HG03064 (cell line): ENCODE measurements at regions not wholly inside any gene's neighbourhood (a gene's known extent, or its start where the extent isn't known, plus 50 kb on each side); places are given as distances from the start of the nearest gene placed in this dataset.
"Not testable (repeated sequence)": the region's sequence is repeated elsewhere in the genome, so short reads cannot be mapped to it uniquely, and the experiment has no call there.

Experiments
- ATAC-seq: cut with Tn5 transposase; IDR thresholded peaks from one replicate; pipeline ENCODE4 v1.9.1; 2021; ENCODE audit warnings: low read depth; ENCODE audit not compliant: unreplicated experiment

DNA sequence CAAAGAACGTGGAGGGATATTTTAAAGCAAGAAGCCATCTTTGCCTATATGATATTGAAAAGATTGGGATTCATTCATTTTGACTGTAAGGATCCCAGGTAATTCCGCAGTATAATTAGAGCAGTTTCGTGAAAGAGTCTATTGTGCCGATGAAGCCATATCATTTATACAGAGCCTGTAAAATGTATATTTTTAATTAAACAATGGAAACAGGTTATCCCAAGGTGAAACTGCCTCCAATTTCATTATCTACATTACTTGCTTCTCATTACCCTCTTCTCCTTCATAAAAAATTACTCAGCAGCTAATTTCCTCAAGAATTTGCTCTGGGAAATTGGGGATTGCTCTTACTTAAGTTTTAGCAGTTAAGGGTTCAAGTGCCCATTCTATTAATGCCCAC is 444.1 kb downstream of the SOCS6 start:
- ATAC-seq: no peak

DNA sequence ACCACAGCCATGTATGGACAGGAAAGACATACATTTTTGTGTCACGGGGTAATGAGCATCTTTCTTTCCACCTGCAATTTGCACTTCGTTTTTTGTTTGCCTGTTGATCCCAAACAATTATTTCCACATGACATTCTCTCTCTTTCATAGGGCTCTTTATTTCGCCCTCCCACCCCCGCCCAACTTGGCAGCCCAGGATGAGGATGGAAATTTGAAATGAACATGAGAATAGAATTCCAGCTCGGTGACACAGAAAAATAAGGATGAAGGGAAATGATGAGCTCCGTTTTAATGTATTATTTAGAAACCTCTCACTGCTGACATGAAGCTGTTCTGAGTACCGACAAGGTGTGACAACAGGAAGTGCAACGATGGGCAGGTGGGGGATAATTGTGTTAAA is 443.3 kb downstream of the SOCS6 start:
- no peak for ATAC-seq

DNA sequence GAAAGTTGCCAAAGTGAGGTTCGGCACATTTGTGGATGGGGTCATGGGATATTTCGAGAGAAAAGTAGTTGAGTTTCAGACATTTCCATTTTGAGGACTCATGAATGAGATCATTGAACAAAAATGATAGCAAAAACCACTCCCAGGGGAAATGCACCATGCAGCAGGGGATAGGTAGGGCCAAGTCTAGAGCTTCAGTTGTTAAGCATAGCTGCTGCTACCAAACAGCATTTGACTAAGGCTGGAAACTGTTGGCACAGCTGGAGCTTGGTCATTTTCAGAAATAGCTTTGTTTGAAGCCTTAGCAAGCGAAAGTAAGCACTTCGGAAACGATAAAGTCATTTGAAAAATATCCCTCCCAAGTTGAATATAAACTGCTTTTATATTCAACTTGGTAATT is 431.8 kb downstream of the SOCS6 start:
- no peak for ATAC-seq

DNA sequence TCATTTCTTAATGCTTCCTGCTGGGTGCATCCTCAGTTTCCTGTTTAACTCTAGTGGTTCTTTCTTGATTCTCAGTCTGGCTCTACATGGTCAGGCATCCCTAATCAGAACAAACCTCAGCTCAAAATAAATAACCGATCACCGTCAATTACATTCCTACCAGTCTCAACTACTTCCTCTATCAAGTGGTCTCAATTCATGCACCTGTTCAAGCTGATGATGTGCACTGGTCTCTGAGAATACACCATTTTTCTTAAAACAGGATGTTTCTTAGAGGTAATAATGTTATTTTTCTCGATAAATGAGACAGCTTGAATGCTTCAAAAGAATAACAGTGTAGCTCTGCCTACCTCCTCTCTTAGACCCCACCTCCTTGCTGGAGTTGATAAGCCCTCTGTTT is 420.9 kb downstream of the SOCS6 start:
- no peak for ATAC-seq

DNA sequence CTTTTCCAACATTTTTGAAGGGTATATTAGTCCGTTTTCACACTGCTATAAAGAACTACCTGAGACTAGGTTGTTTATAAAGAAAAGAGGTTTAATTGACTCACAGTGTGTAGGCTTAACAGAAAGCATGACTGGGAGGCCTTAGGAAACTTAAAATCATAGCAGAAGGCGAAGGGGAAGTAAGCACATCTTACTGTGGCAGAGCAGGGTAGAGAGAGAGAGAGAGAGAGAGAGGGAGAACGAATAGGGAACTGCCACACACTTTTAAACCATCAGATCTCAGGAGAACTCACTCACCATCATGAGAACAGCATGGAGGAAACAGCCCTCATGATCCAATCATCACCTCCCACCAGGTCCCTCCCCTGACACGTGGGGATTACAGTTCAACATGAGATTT is 420.3 kb downstream of the SOCS6 start:
- ATAC-seq: no peak

DNA sequence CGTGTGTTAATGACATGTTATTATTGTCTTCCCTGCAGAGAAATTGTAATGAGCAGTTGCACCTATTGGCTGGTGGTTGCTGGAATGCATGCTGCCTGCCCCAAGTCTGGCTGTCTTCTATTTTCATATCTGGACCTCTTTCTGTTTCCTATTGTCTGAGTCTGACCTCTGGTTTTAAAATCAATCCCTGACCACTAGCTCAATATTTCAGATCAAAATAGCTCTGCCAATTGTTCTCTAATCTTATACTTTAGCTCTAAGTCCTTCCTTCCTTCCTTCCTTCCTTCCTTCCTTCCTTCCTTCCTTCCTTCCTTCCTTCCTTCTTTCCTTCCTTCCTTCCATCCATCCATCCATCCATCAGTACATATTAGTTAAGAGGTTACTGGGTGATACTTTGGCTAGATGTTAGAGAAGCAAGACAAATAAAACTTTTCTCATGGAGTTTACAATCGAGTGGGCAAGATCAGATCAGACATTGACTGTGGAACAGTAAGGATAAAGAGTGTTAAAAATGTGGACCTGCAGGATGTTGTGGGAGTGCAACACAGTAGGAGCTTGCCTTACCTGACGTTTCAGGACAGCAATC is 417.1 kb downstream of the SOCS6 start:
- ATAC-seq: no peak

DNA sequence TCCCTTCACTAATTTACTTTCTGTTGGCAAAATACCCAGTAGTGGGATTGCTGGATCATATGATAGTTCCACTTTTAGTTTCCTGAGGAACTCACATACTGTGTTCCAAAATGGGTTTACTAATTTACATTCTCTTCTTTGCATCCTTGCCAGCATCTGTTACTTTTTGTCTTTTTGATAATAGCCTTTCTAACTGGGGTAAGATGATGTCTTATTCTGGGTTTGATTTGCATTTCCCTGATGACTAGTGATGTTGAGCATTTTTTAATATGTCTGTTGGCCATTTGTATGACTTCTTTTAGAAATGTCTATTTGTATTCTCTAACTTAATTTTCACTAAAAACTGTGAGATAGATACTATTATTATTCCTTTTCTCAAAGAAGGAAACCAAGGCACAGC is 411.7 kb downstream of the SOCS6 start:
- no peak for ATAC-seq

DNA sequence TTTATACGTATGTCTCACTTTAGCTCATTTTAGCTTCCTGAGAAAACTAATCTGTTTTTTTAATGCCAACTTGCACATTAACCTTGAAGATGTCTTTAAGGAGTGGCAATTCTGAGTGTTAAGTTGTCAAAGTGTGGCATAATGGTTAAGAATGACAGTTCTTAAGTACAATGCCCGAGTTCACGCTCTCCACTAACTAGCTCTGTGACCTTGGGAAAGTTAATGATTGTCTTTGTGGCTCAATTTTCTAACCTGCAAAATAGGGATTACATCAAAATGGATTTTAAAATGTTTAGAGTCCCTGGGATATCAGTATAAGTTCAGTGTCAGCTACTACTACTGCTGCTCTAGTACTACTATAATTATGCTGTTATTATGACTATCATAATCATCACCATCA is 409.7 kb downstream of the SOCS6 start:
- no peak for ATAC-seq

DNA sequence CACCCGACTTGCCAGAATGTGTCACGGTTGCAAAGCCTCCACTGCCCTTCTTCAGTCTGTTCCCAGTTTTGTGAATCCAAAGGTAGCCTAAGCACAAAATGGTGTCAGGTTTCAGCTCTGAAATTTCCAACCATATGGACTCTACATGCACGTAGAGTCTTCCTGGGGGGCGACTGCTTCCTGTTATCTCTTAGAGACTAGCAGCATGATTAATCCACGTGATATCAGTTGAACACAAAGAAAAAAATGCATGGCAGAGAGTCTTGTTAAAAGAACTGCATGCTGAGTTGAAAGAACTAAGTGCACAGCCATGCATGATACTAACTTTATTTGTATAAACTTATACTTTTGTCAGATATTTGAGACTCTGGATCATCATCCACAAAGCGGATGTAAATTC is 404.4 kb downstream of the SOCS6 start:
- ATAC-seq: no peak

DNA sequence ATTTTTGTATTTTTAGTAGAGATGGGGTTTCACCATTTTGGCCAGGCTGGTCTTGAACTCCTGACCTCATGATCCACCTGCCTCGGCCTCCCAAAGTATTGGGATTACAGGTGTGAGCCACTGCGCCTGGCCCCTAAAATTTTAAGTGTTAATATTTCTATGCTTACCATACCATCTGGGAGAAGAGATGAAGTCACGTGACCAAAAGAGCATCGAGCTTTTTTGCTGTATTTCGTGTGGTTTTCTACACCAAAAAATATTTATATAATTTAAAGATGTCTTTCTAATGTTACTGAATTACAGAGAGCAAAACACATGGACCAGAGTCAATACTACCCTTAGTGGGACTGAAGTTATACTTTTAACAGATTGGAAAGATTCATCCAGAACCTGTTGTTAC is 400.9 kb downstream of the SOCS6 start:
- not testable (repeated sequence) for ATAC-seq

DNA sequence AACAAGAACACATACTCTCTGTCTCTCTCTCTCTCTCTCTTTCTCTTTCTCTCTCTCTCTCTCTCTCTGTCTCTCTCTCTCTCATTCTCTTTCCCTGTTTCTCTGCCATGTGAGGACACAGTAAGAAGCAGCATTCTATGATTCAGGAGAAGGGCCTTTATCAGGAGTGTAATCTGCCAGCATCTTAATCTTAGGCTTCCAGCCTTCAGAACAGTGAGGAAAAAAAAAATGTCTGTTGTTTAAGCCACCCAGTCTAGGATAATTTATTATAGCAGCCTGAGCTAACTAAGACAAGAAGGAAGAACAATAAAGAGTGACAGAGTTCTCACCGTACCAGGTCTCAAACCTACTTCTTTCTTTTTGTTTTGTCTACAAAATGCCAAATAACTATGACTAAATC is 399.4 kb downstream of the SOCS6 start:
- no peak for ATAC-seq

DNA sequence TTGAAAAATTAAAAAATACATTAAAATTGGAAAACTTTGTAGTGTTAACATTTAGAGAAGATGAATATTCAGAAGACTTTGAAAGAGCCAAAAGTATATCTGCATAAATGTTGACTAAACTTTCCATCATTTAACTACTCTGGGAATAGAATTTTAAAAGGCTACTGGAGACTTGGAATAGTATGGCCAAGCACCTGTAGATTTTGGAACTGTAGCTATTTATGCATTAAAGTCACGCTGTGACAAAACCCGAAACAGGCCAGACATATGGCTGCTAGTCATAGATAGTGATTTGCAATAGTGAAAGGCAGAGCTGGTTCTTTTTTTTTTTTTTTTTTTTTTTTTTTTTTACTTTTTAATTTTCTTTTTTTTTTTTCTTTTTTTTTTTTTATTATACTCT is 396.0 kb downstream of the SOCS6 start:
- no peak for ATAC-seq

DNA sequence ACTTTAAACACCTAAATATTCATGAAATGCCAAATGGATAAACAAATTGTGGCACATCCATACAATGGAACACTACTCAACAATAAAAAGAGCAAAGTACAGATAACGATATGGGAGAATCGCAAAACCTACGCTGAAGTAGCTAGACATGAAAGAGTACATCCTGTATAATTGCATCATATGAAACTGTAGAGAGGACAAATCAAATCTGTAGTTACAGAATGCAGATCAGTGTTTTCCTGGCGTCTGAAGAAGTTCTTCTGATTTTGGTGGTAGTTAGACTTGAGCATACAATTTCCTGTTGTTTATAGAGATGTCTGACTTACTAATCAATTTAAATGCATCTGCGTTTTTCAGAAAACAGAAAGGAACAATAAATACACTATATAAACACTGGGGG is 394.4 kb downstream of the SOCS6 start:
- ATAC-seq: no peak

DNA sequence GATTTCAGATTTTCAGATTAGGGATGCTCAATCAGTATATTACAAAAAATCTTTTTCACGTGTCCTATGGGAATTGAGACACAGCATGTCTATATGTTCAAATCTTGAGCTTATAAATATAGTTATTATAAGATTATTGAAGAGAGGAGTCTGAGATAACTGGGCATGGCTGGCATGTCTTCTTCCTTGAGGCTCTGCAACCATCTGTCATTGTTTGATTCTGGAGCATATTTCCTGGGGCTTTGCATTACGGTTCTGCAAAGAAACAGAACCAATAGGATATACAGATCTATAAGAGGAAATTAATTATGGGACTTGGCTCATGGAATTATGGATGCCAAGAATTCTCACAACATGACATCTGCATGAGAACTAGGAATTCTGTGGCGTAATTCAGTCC is 386.1 kb downstream of the SOCS6 start:
- ATAC-seq: no peak

DNA sequence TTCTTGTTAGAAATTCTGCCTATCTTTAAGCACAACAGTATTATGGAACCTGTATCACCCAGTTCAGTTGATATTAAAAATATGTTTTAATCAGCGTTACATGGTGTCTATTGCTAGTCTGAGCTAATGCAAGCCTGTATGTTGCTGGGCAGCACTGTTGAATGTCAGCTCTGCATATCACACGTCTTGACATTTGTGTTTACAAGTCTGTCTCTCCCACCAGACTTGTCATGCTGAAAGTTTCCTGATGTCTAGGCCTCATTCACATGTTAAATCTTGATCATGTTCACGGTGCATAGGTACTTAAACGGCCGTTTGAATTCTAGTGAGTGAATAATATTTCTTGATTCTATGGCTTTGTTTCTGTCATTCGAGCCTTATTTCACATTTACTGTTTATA is 385.0 kb downstream of the SOCS6 start:
- ATAC-seq: no peak

DNA sequence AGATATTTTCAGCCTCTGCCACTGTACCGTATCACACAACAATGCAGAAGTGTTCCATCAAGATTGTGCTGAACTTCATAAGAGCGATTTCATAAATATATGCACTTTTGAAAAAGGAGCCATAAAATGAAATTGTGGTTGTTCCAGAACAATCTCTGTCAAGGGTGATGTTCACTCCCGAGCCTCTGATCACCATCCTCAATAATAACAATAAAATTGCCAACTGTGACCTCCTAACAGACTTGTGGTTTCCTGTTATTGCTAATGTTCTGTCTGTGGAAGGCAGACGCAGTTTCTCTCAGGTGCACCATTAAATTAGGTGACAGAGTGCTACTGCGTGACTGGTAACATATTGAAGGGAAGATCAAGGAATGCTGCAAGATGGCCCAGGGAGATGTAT is 383.7 kb downstream of the SOCS6 start:
- ATAC-seq: no peak

DNA sequence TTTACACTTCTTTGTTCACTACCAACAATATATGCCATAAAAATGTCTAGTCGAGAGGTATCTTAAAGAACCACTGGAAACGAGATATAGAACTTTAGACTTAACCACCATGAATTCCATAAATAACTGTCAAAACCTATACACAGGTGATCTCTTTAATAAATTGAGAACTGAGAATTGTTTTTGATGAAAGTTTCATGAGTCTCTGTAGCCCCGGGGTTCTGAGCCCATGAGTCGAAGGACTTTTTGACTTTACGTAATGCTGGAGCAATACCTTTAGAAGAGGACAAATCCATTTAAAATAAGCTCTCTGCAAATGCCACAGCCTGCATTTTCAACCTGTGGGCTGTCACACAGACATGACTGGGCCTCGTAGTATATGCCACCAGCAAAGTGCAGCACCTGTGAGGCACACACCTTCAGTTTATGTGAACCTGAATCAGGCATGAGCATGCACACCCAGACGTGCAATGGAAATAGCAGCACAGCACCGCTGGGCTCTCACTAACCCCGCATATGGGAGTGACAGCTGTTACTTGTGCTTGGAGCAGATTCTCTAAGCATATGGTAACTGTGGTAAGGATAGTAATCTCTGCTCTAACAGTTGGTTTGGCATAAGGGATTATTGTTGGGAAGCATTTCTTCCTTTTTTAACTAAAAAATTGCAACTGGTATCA is 383.2 kb downstream of the SOCS6 start:
- no peak for ATAC-seq

DNA sequence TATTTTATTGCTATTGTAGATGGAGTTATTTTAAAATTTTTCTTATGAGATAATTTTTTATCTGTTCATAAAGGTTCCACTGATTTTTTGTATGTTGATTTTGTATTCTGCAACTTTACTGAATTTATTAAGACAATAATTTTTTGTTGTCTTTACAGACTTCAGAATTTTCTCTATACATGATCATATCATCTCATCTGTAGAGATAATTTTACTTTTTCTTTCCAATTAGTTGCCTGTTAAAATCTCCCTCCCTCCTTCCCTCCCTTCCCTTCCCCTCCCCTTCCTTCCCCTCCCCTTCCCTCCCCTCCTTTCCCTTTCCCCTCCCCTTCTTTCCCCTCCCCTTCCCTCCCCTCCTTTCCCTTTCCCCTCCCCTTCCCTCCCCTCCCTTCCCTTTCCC is 378.1 kb downstream of the SOCS6 start:
- ATAC-seq: no peak

DNA sequence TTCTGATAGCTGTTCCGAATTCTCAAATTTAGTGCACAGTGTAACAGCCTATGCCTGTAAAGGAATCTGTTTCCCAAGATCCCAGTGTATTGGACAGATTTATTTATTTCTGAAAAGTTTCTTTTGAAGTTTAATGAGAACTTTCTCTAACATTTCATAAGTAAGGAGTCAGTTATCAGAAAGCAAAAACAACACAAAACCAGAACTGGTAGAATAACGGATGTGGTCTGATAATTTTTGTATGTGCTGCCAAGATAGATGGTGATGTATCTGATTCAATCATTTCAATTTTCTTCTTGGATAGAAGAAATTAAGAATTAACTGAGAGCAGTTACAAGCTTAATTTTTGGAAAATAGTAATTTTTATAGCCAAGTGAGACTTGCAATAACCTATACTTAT is 374.3 kb downstream of the SOCS6 start:
- no peak for ATAC-seq

DNA sequence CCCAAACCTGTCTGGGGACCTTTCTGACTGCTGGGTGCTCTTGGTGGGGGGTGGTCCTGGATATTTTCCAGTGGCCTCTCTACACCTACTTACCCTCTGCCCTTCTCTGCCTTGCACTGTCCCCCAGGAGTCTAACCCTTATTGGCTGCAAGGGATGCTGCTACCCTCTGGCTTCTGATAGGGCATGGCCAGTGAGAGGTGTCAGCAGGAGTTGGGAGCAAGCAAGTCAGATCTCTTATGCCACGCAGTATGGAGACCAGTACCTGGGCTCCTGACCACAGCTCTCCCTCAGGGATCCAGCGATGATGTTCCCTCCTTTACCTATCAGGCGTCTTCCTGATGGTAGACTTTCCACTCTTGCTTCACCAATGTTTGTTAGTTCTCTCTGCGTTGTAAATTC is 373.7 kb downstream of the SOCS6 start:
- no peak for ATAC-seq

DNA sequence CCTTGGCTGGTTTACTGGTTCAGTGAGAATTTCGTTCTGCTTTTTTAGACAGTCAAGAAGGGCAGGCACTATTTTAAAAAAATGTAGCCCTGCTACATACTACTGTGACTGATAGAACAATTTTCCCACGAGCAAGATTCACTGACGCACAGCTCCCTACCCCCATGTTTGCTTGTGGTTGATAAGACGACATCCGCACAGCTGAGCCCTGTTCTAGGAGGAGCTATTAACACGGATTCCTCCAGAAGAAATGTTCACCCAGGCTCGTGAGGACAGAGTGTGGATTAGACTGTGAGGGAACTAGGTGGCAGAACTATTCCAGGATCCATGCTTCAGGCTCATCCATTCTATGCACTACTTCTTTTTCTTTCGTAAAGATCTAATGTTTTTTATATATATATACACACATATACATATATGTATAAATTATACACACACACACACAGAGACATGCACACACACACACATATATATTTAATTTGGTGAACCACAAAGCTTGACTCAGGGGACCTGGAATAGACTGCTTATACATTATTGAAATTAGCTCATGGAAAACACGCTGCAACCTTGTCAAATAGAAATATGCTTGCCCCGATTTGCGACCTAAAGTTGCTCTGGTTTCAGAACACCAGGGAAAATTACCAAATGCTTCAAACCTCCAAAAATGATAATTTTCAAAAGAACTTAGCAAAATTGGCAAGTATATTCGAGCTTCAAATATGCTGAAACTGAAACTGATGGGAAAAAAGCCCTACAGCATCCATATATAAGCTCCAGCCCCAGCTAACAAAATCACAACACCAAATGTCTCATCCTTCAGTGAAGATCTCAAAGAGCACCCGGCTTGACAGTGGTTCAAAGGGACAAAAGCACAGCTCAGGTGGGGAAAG is 370.4 kb downstream of the SOCS6 start:
- ATAC-seq: no peak

DNA sequence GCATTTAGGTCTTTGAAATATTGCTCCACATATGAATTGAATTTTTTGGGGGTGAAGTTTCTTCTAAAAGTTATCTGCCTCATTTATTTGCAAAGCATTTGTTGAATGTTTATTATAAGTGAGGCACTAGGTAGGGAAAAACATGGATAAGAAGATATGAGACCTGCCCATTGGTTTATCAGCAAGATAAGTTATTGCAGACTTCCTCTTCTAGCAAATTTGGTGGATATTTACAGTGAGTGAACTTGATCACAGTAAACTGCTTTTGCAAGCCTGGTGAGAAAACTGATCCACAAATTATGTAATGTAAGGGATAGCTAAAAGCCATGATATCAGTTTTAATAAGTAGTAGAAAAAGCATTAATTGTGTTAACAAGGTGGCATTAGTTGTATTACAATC is 364.8 kb downstream of the SOCS6 start:
- ATAC-seq: no peak
